OCI-LY3 (cell line): ENCODE measurements at regions not wholly inside any gene's neighbourhood (a gene's known extent, or its start where the extent isn't known, plus 50 kb on each side); places are given as distances from the start of the nearest gene placed in this dataset.

ENCODE experiments used
- H2AFZ ChIP-seq: fragments of 200-600, 300-600 bp; shearing (Covaris generic); 2 replicates; pipeline ENCODE4 v1.6.0; 2014; ENCODE audit warnings: antibody characterized with exemption, low read depth, low read length
- H3K27ac ChIP-seq: fragments of 200-600, 300-600 bp; sonication (generic); 2 replicates; pipeline ENCODE4 v1.5.1; 2014; ENCODE audit warnings: mild to moderate bottlenecking, low read length, moderate library complexity, mixed read lengths
- H3K27me3 ChIP-seq: fragments of 200-600, 300-600 bp; sonication (generic); 2 replicates; pipeline ENCODE4 v1.6.1; 2014; ENCODE audit warnings: low read depth, low read length, mixed read lengths
- H3K36me3 ChIP-seq: fragments of 200-600, 300-600 bp; sonication (generic); replicated peaks from 2 replicates; pipeline ENCODE3; 2014; ENCODE audit warnings: low read depth, low read length, mixed read lengths
- H3K4me1 ChIP-seq: fragments of 300-600, 200-600 bp; sonication (generic); 2 replicates; pipeline ENCODE4 v1.6.1; 2014; ENCODE audit warnings: low read length, mixed read lengths
- H3K4me2 ChIP-seq: fragments of 200-600, 300-600 bp; sonication (generic); 2 replicates; pipeline ENCODE4 v1.6.1; 2014; ENCODE audit warnings: low read length, mixed read lengths
- H3K4me3 ChIP-seq: fragments of 300-600, 200-600 bp; sonication (generic); 2 replicates; pipeline ENCODE4 v1.5.1; 2014; ENCODE audit warnings: antibody characterized with exemption, mild to moderate bottlenecking, low read length, moderate library complexity
- H3K79me2 ChIP-seq: fragments of 300-600, 200-600 bp; shearing (Covaris generic); 2 replicates; pipeline ENCODE4 v1.6.1; 2014; ENCODE audit warnings: mild to moderate bottlenecking, low read length, mixed read lengths
- H3K9ac ChIP-seq: fragments of 300-600, 200-600 bp; shearing (Covaris generic); 2 replicates; pipeline ENCODE4 v1.6.0; 2014; ENCODE audit warnings: mild to moderate bottlenecking, low read length, moderate library complexity
- H3K9me3 ChIP-seq: fragments of 200-600, 300-600 bp; shearing (Covaris generic); 2 replicates; pipeline ENCODE4 v1.6.1; 2014; ENCODE audit warnings: low read length, mixed read lengths; ENCODE audit not compliant: insufficient read depth
- H4K20me1 ChIP-seq: fragments of 200-600, 300-600 bp; sonication (generic); 2 replicates; pipeline ENCODE4 v1.6.1; 2016; ENCODE audit warnings: low read length, mixed read lengths; ENCODE audit not compliant: insufficient read depth
- EZH2phosphoT487 ChIP-seq: fragments of 200-600 bp; shearing (Covaris generic); IDR thresholded peaks from 2 replicates; pipeline ENCODE4 v1.6.1; 2018; ENCODE audit warnings: antibody characterized with exemption, mixed run types, low read depth
- TF ChIP-seq, protein P1 (sequence below): fragments of 200-600, 300-600 bp; sonication (generic); IDR thresholded peaks from 2 replicates; pipeline ENCODE4 v1.5.1; 2014; ENCODE audit warnings: antibody characterized with exemption, low read length, low read depth

DNA sequence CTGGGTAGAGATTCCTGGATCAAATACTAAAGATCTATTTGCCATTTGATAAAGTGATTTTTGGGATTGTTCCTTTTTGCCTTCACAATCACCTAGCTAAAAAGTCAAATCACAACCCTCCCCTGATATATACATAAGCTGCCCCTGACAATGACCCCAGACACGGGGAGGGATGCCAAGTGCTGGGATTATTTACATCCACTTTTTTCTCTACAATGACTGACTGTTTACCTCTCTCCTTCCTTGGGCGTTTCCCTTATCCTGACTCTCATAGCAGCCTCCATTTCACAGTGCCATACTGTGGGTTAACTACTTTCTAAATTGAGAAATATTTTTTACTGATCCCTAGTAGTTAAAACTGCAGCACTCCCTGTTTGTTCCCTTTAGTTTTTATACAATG lies 150.8 kb upstream of the TMEM170B start:
- Histone ChIP-seq H4K20me1 (no peaks in the 10 kb centered on the region), H3K27ac (peak overlapping the region; percentile 98), H3K9ac (peak overlapping the region; percentile 79), H3K36me3 (peaks cover under 1% of the 10 kb centered on the region), H3K79me2 (peaks cover 29% of the 10 kb centered on the region), H3K4me2 (peak overlapping the region; percentile 66), H3K27me3 (no peaks in the 10 kb centered on the region), H3K4me1 (peaks cover 76% of the 10 kb centered on the region), H2AFZ (no peak overlapping the region), H3K9me3 (0 out of 2 replicates have a peak, but pooled peaks cover 2% of the 10 kb centered on the region), H3K4me3 (peak overlapping the region; percentile 40)
- TF ChIP-seq EZH2phosphoT487 = no peak
- TF ChIP-seq, protein P1, sequence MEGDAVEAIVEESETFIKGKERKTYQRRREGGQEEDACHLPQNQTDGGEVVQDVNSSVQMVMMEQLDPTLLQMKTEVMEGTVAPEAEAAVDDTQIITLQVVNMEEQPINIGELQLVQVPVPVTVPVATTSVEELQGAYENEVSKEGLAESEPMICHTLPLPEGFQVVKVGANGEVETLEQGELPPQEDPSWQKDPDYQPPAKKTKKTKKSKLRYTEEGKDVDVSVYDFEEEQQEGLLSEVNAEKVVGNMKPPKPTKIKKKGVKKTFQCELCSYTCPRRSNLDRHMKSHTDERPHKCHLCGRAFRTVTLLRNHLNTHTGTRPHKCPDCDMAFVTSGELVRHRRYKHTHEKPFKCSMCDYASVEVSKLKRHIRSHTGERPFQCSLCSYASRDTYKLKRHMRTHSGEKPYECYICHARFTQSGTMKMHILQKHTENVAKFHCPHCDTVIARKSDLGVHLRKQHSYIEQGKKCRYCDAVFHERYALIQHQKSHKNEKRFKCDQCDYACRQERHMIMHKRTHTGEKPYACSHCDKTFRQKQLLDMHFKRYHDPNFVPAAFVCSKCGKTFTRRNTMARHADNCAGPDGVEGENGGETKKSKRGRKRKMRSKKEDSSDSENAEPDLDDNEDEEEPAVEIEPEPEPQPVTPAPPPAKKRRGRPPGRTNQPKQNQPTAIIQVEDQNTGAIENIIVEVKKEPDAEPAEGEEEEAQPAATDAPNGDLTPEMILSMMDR = no peak

DNA sequence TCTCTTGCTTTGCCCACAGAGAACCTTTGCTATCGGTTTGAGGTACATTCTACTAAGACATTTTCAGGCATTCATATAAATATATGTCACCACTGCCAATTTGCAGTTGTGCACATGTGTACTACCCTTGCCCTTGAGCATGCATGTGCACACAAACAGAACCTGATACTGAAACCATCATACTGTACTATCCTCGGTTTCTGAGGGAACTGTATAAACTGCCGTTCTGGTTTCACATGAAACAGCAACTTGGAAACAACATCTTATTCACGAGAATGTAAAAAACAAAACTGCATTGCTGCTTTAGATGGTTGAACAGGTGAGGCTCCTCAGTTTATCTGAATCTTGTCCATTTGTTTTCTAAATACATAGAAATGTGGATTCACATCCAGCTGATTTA lies 151.2 kb upstream of the TMEM170B start:
- Histone ChIP-seq H3K79me2 (peaks cover 33% of the 10 kb centered on the region), H3K36me3 (no peaks in the 10 kb centered on the region), H3K4me2 (peak overlapping the region; percentile 66), H3K27me3 (no peaks in the 10 kb centered on the region), H3K9me3 (no peaks in the 10 kb centered on the region), H3K4me3 (peak overlapping the region; percentile 40), H3K9ac (peak overlapping the region; percentile 79), H3K27ac (peak overlapping the region; percentile 98), H3K4me1 (peaks cover 76% of the 10 kb centered on the region), H2AFZ (no peak overlapping the region), H4K20me1 (no peaks in the 10 kb centered on the region)
- TF ChIP-seq, protein P1 = no peak
- no peak for TF ChIP-seq EZH2phosphoT487

DNA sequence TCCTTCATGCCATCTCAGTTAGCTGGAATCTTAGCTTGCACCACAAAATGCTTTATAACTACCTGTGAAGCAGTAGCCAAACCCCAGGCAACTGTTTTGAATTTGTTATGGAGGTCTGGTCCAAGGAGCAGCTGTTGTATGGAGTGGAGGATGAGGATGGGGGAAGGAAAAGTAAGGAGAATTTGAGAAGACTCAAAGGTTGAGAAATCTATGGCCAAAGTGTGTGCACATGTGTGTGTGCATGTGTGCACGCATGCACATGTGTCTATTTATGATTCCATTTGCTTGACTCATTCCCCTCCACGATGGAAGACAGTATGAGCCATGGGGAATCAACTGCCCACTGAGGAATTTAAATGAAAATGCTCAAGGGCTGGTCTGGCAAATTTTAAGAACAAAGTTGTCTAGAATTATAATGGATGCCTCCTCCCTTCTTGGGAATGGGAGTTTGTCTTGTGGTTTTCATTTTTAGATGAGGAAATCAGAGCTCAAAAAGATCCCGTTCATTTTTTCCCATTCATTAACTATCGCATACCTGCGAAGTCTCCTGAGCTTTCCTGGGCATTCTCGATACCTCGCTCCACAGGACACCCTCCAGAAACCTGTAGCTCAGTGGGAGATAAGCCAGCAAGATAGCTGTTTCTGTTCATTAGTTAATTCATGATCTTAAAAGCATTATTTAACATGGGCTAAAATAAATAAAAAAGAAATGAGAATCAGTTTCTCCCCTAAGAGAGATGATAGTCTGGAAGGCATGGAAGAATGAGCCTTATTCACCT lies 152.3 kb upstream of the NEDD9 start:
- Histone ChIP-seq H3K79me2 (peaks cover 49% of the 10 kb centered on the region), H3K27ac (peak overlapping the region; percentile 98), H3K9me3 (no peaks in the 10 kb centered on the region), H4K20me1 (no peaks in the 10 kb centered on the region), H3K9ac (peak overlapping the region; percentile 53; the same call in 1 of the 2 replicates), H3K4me1 (peaks cover 89% of the 10 kb centered on the region), H3K4me3 (no peak overlapping the region), H3K27me3 (no peaks in the 10 kb centered on the region), H3K36me3 (peaks cover 13% of the 10 kb centered on the region), H2AFZ (no peak overlapping the region), H3K4me2 (peak overlapping the region; percentile 84)
- TF ChIP-seq EZH2phosphoT487 = no peak
- TF ChIP-seq, protein P1 = no peak

DNA sequence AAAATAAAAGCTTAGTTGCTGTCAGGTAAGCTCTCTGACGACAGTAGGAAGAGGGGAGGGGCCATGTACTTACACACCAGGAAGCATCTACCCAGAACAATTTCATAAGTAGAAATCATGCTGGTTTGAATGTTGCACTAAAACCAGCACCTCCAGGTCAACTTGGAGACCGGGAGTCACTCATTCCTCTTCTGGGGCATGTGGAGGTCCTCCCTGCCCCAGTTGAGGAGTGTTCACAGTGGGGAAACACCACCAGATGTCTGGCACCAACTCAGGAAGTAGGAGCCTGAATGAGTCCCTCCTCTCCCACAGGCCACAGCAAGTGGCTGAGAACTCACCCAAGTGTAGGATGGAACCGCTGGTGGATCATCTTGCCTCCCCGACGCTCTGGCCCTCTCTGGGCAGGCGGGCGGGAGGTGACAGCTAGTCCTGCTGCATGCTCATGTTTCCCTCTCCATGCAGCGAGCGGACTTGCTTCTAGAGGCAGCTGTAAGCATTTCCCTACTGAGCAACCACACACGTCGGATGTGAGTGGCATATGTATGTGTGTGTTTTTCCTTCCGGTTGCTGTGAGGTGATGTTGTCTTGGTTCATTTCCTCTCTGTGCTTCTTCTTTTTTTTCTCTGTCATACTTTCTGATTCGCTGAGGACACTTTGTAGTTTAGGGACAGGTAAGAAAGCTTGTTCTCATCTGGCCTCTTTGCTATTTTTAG lies 149.5 kb upstream of the NEDD9 start:
- peaks cover 70% of the 10 kb centered on the region for H3K4me1 ChIP-seq
- peak overlapping the region; percentile 98 for H3K27ac ChIP-seq
- H2AFZ ChIP-seq = no peak overlapping the region
- peak overlapping the region; percentile 84 for H3K4me2 ChIP-seq
- no peaks in the 10 kb centered on the region for H3K9me3 ChIP-seq
- H3K36me3 ChIP-seq = peaks cover 35% of the 10 kb centered on the region
- H3K27me3 ChIP-seq = no peaks in the 10 kb centered on the region
- peak overlapping the region; percentile 88 for H3K4me3 ChIP-seq
- H3K79me2 ChIP-seq = peaks cover 76% of the 10 kb centered on the region
- H4K20me1 ChIP-seq = no peaks in the 10 kb centered on the region
- TF ChIP-seq EZH2phosphoT487 = no peak
- TF ChIP-seq, protein P1 = no peak
- H3K9ac ChIP-seq = peak overlapping the region; percentile 96
